Stimulated activated CD8-positive, alpha-beta memory T cell treated with anti-CD3 and anti-CD28 coated beads, Interleukin-15, amount 100 ng/mL, for 1 hour (primary cell): ENCODE measurements at regions not wholly inside any gene's neighbourhood (a gene's known extent, or its start where the extent isn't known, plus 50 kb on each side); places are given as distances from the start of the nearest gene placed in this dataset.
"Not testable (repeated sequence)": the region's sequence is repeated elsewhere in the genome, so short reads cannot be mapped to it uniquely, and the experiment has no call there.

Experiments
- DNase-seq: peaks from one replicate; pipeline ENCODE4 v3.0.0-alpha.2; 2020; ENCODE audit warnings: low read depth

GRCh38 chr9:126171641-126172040, 155.0 kb upstream of the MVB12B start:
- DNase-seq = no peak

- no peak for DNase-seq
These were observed 153.2 kb upstream of the MVB12B start for GRCh38 chr9:126173401-126173800.

- DNase-seq = no peak
These were observed 152.7 kb upstream of the MVB12B start for GRCh38 chr9:126173929-126174328.

- DNase-seq = no peak
These were observed 143.4 kb upstream of the MVB12B start for GRCh38 chr9:126183266-126183665.

GRCh38 chr9:126190994-126191393, 135.6 kb upstream of the MVB12B start:
- DNase-seq = not testable (repeated sequence)

- no peak for DNase-seq
These were observed 127.8 kb upstream of the MVB12B start for GRCh38 chr9:126198854-126199253.

- DNase-seq = no peak
These were observed 123.3 kb upstream of the MVB12B start for GRCh38 chr9:126203313-126203712.

- DNase-seq = no peak
These were observed 122.4 kb upstream of the MVB12B start for GRCh38 chr9:126204197-126204596.

GRCh38 chr9:126204708-126205225, 121.9 kb upstream of the MVB12B start:
- DNase-seq = no peak

GRCh38 chr9:126205265-126205664, 121.4 kb upstream of the MVB12B start:
- DNase-seq = no peak

GRCh38 chr9:126205845-126206498, 120.7 kb upstream of the MVB12B start:
- no peak for DNase-seq

- no peak for DNase-seq
These were observed 119.4 kb upstream of the MVB12B start for GRCh38 chr9:126207256-126207655.

GRCh38 chr9:126208216-126208758, 118.3 kb upstream of the MVB12B start:
- DNase-seq = no peak

GRCh38 chr9:126211441-126212074, 115.1 kb upstream of the MVB12B start:
- DNase-seq = no peak

- DNase-seq = no peak
These were observed 111.1 kb upstream of the MVB12B start for GRCh38 chr9:126215486-126215885.

GRCh38 chr9:126216826-126217225, 109.8 kb upstream of the MVB12B start:
- DNase-seq = no peak

- no peak for DNase-seq
These were observed 109.4 kb upstream of the MVB12B start for GRCh38 chr9:126217250-126217653.

- DNase-seq = no peak
These were observed 108.8 kb upstream of the MVB12B start for GRCh38 chr9:126217797-126218196.

GRCh38 chr9:126218359-126219125, 108.1 kb upstream of the MVB12B start:
- DNase-seq = no peak

- DNase-seq = no peak
These were observed 107.5 kb upstream of the MVB12B start for GRCh38 chr9:126219166-126219565.

GRCh38 chr9:126219648-126220063, 107.0 kb upstream of the MVB12B start:
- no peak for DNase-seq

GRCh38 chr9:126221480-126221879, 105.1 kb upstream of the MVB12B start:
- no peak for DNase-seq
